ENCODE measurements at regions not wholly inside any gene's neighbourhood (a gene's known extent, or its start where the extent isn't known, plus 50 kb on each side); places are given as distances from the start of the nearest gene placed in this dataset.

GRCh38 chr15:70306081-70306480 lies 208.4 kb upstream of the TLE3 start:
- no peak for TF ChIP-seq CTCF (conservative IDR thresholded peaks at IDR 0.05; ENCODE audit: low read depth, low read length)
- TF ChIP-seq EZH2 (IDR thresholded peaks at IDR 0.05; ENCODE audit: borderline replicate concordance, low read depth, low read length, poor library complexity, severe bottlenecking) = no peak

All from A673 (cell line).